ENCODE measurements at regions not wholly inside any gene's neighbourhood (a gene's known extent, or its start where the extent isn't known, plus 50 kb on each side); places are given as distances from the start of the nearest gene placed in this dataset.
"Not testable (repeated sequence)": the region's sequence is repeated elsewhere in the genome, so short reads cannot be mapped to it uniquely, and the experiment has no call there.

GRCh38 chr13:93039131-93039530, 187.5 kb upstream of the GPC6 start:
- H3K4me1 ChIP-seq (ENCODE audit: insufficient read depth, low read length): no peaks in the 10 kb centered on the region
- ChIA-PET POLR2A (ENCODE audit: unreplicated experiment) (interaction anchor here (0.8 kb wide), 1 partner anchor 563 kb away, joined by 5 read pairs; no protein-coding TSS in a partner anchor), CTCF (no interaction called here)
- TF ChIP-seq EZH2 (IDR thresholded peaks at IDR 0.05; ENCODE audit: low read length, unreplicated experiment) (no peak), CTCF (conservative IDR thresholded peaks at IDR 0.05; ENCODE audit: low read depth, low read length) (no peak), EZH2phosphoT487 (IDR thresholded peaks at IDR 0.05; ENCODE audit: borderline replicate concordance, low read length) (no peak)
- intact Hi-C loops (cut with micrococcal nuclease): no loop called here
- H2AFZ ChIP-seq (ENCODE audit: low read length): no peak overlapping the region
- H3K79me2 ChIP-seq (ENCODE audit: low read length): no peaks in the 10 kb centered on the region
- no peaks in the 10 kb centered on the region for H4K20me1 ChIP-seq (ENCODE audit: low read length)
- no peak overlapping the region for H3K27ac ChIP-seq (ENCODE audit: low read length)
- H3K36me3 ChIP-seq (ENCODE audit: low read depth, low read length): no peaks in the 10 kb centered on the region
- H3K9me2 ChIP-seq (replicated peaks; ENCODE audit: low read length): no peaks in the 10 kb centered on the region
- H3K9ac ChIP-seq (ENCODE audit: low read length): no peak overlapping the region
- H3K4me3 ChIP-seq (ENCODE audit: low read length): no peak overlapping the region
- H3K4me2 ChIP-seq (ENCODE audit: low read length): no peak overlapping the region
- H3K27me3 ChIP-seq (ENCODE audit: low read length): no peaks in the 10 kb centered on the region
- no TSS peak for BruUV-seq (replicated peaks)
- no peak for ATAC-seq
- DNase-seq: no peak
- H3K9me3 ChIP-seq (ENCODE audit: low read length): no peaks in the 10 kb centered on the region
- H3F3A ChIP-seq (ENCODE audit: low read length, unreplicated experiment): no peaks in the 10 kb centered on the region

GRCh38 chr13:93041566-93041965, 185.0 kb upstream of the GPC6 start:
- BruUV-seq (replicated peaks); H3K4me3 ChIP-seq (ENCODE audit: low read length); DNase-seq; POLR2A ChIA-PET (ENCODE audit: unreplicated experiment); H3K9me2 ChIP-seq (replicated peaks; ENCODE audit: low read length); H3K27me3 ChIP-seq (ENCODE audit: low read length); H3K27ac ChIP-seq (ENCODE audit: low read length); H3K4me1 ChIP-seq (ENCODE audit: insufficient read depth, low read length); H2AFZ ChIP-seq (ENCODE audit: low read length); H3K79me2 ChIP-seq (ENCODE audit: low read length); H3K9me3 ChIP-seq (ENCODE audit: low read length); H3K4me2 ChIP-seq (ENCODE audit: low read length); ATAC-seq; H3K36me3 ChIP-seq (ENCODE audit: low read depth, low read length); H3F3A ChIP-seq (ENCODE audit: low read length, unreplicated experiment); CTCF ChIA-PET; H4K20me1 ChIP-seq (ENCODE audit: low read length); intact Hi-C loops (cut with micrococcal nuclease); H3K9ac ChIP-seq (ENCODE audit: low read length): not testable (repeated sequence)

GRCh38 chr13:93045836-93046235, 180.8 kb upstream of the GPC6 start:
- H3K9me3 ChIP-seq (ENCODE audit: low read length): no peaks in the 10 kb centered on the region
- POLR2A ChIA-PET (ENCODE audit: unreplicated experiment): no interaction called here
- no peak overlapping the region for H3K4me2 ChIP-seq (ENCODE audit: low read length)
- H3K36me3 ChIP-seq (ENCODE audit: low read depth, low read length): no peaks in the 10 kb centered on the region
- BruUV-seq (replicated peaks): no TSS peak
- H3K4me1 ChIP-seq (ENCODE audit: insufficient read depth, low read length): no peaks in the 10 kb centered on the region
- H3K27me3 ChIP-seq (ENCODE audit: low read length): no peaks in the 10 kb centered on the region
- H4K20me1 ChIP-seq (ENCODE audit: low read length): no peaks in the 10 kb centered on the region
- H3K27ac ChIP-seq (ENCODE audit: low read length): no peak overlapping the region
- H3K79me2 ChIP-seq (ENCODE audit: low read length): no peaks in the 10 kb centered on the region
- H3K9me2 ChIP-seq (replicated peaks; ENCODE audit: low read length): no peaks in the 10 kb centered on the region
- no peak overlapping the region for H3K4me3 ChIP-seq (ENCODE audit: low read length)
- CTCF ChIA-PET: no interaction called here
- H3K9ac ChIP-seq (ENCODE audit: low read length): no peak overlapping the region
- no peaks in the 10 kb centered on the region for H3F3A ChIP-seq (ENCODE audit: low read length, unreplicated experiment)
- no peak overlapping the region for H2AFZ ChIP-seq (ENCODE audit: low read length)
- intact Hi-C loops (cut with micrococcal nuclease): no loop called here
- TF ChIP-seq EZH2 (IDR thresholded peaks at IDR 0.05; ENCODE audit: low read length, unreplicated experiment) (no peak), EZH2phosphoT487 (IDR thresholded peaks at IDR 0.05; ENCODE audit: borderline replicate concordance, low read length) (no peak), CTCF (conservative IDR thresholded peaks at IDR 0.05; ENCODE audit: low read depth, low read length) (no peak)
- DNase-seq: no peak
- ATAC-seq: no peak

Data from PC-3 (cell line).